ENCODE measurements at regions not wholly inside any gene's neighbourhood (a gene's known extent, or its start where the extent isn't known, plus 50 kb on each side); places are given as distances from the start of the nearest gene placed in this dataset.
"Not testable (repeated sequence)": the region's sequence is repeated elsewhere in the genome, so short reads cannot be mapped to it uniquely, and the experiment has no call there.

GRCh38 chr1:26626994-26627393 is 68.8 kb upstream of the ARID1A start:
- no peak overlapping the region for H3K4me3 ChIP-seq (ENCODE audit: low read depth, low read length)
- TF ChIP-seq CTCF (IDR thresholded peaks at IDR 0.05; ENCODE audit: low read depth, low read length) (no peak), MAX (IDR thresholded peaks at IDR 0.05; ENCODE audit: low read depth, low read length) (no peak), MYC (IDR thresholded peaks at IDR 0.05; ENCODE audit: low read depth, low read length) (no peak), POLR2A (IDR thresholded peaks at IDR 0.05; ENCODE audit: extremely low read depth, insufficient read length) (no peak)
- DNase-seq (ENCODE audit: low read depth), result no peak

GRCh38 chr1:26627954-26628353 is 67.9 kb upstream of the ARID1A start:
- DNase-seq (ENCODE audit: low read depth), result peak; percentile 83
- TF ChIP-seq CTCF (IDR thresholded peaks at IDR 0.05; ENCODE audit: low read depth, low read length) (no peak), POLR2A (IDR thresholded peaks at IDR 0.05; ENCODE audit: extremely low read depth, insufficient read length) (no peak), MYC (IDR thresholded peaks at IDR 0.05; ENCODE audit: low read depth, low read length) (0 out of 2 replicates have a peak, but pooled peaks have one; percentile 30), MAX (IDR thresholded peaks at IDR 0.05; ENCODE audit: low read depth, low read length) (peak; percentile 40; the same call in 1 of the 2 replicates)
- H3K4me3 ChIP-seq (ENCODE audit: low read depth, low read length), result no peak overlapping the region

- TF ChIP-seq MAX (IDR thresholded peaks at IDR 0.05; ENCODE audit: low read depth, low read length) (no peak), CTCF (IDR thresholded peaks at IDR 0.05; ENCODE audit: low read depth, low read length) (no peak), POLR2A (IDR thresholded peaks at IDR 0.05; ENCODE audit: extremely low read depth, insufficient read length) (no peak), MYC (IDR thresholded peaks at IDR 0.05; ENCODE audit: low read depth, low read length) (no peak)
- no peak for DNase-seq (ENCODE audit: low read depth)
Observed at GRCh38 chr1:26630634-26631033, 65.2 kb upstream of the ARID1A start.

GRCh38 chr1:26635800-26636199 is 60.0 kb upstream of the ARID1A start:
- DNase-seq (ENCODE audit: low read depth); H3K4me3 ChIP-seq (ENCODE audit: low read depth, low read length): not testable (repeated sequence)

More at GRCh38 chr1:26630634-26631033, 65.2 kb upstream of the ARID1A start:
- H3K4me3 ChIP-seq (ENCODE audit: low read depth, low read length), result no peak overlapping the region

- no peak overlapping the region for H3K4me3 ChIP-seq (ENCODE audit: low read depth, low read length)
- no peak for DNase-seq (ENCODE audit: low read depth)
- TF ChIP-seq MYC (IDR thresholded peaks at IDR 0.05; ENCODE audit: low read depth, low read length), result no peak
- TF ChIP-seq MAX (IDR thresholded peaks at IDR 0.05; ENCODE audit: low read depth, low read length), result no peak
- no peak for TF ChIP-seq CTCF (IDR thresholded peaks at IDR 0.05; ENCODE audit: low read depth, low read length)
- no peak for TF ChIP-seq POLR2A (IDR thresholded peaks at IDR 0.05; ENCODE audit: extremely low read depth, insufficient read length)
Observed at GRCh38 chr1:26645734-26646133, 50.1 kb upstream of the ARID1A start.
